Activated naive CD4-positive, alpha-beta T cell treated with anti-CD3 and anti-CD28 coated beads, Interleukin-2, amount 50 U/mL, for 72 hours (primary cell): ENCODE measurements at regions not wholly inside any gene's neighbourhood (a gene's known extent, or its start where the extent isn't known, plus 50 kb on each side); places are given as distances from the start of the nearest gene placed in this dataset.
"Not testable (repeated sequence)": the region's sequence is repeated elsewhere in the genome, so short reads cannot be mapped to it uniquely, and the experiment has no call there.

ENCODE experiments used
- ATAC-seq, 2 donors: fragments of 150-1000 bp; cut with Tn5 transposase; 2 replicates each; pipeline ENCODE4 v1.10.0; 2021; ENCODE audit warnings: mild to moderate bottlenecking in 2 of 2, moderate library complexity in 2 of 2
- DNase-seq, 2 donors: peaks; one replicate each; pipeline ENCODE4 v3.0.0; 2021 to 2022; ENCODE audit warnings: low spot score in 2 of 2
- H3K27ac Mint-ChIP-seq, 2 donors: one replicate each; pipeline ENCODE4 v1.8.0; 2022; ENCODE audit warnings: mild to moderate bottlenecking in 2 of 2, mixed read lengths in 2 of 2
- H3K36me3 Mint-ChIP-seq, 2 donors: one replicate each; pipeline ENCODE4 v1.8.0; 2022; ENCODE audit warnings: mixed read lengths in 2 of 2
- H3K9me3 Mint-ChIP-seq, 2 donors: one replicate each; pipeline ENCODE4 v1.8.0; 2022; ENCODE audit warnings: mixed read lengths in 2 of 2

DNA sequence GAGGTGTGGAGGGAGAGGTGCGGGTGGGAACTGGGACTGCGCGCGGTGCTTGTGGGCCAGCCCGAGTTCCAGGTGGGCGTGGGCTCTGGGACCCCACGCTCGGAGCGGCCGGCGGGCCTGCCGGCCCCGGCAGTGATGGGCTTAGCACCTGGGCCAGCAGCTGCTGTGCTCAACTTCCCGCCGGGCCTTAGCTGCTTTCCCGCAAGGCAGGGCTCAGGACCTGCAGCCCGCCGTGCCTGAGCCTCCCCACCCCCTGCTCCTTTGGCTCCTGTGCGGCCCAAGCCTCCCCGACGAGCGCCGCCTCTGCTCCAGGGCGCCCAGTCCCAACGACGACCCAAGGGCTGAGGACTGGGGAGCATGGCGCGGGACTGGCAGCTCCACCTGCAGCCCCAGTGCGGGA is 232.7 kb downstream of the FGFR2 start:
- Mint-ChIP-seq H3K36me3 (no peaks in the 10 kb centered on the region), H3K27ac (no peak overlapping the region), H3K9me3 (peaks cover 0 to 6% of the 10 kb centered on the region in 2 donors)
- DNase-seq (no peak), ATAC-seq (no peak)

DNA sequence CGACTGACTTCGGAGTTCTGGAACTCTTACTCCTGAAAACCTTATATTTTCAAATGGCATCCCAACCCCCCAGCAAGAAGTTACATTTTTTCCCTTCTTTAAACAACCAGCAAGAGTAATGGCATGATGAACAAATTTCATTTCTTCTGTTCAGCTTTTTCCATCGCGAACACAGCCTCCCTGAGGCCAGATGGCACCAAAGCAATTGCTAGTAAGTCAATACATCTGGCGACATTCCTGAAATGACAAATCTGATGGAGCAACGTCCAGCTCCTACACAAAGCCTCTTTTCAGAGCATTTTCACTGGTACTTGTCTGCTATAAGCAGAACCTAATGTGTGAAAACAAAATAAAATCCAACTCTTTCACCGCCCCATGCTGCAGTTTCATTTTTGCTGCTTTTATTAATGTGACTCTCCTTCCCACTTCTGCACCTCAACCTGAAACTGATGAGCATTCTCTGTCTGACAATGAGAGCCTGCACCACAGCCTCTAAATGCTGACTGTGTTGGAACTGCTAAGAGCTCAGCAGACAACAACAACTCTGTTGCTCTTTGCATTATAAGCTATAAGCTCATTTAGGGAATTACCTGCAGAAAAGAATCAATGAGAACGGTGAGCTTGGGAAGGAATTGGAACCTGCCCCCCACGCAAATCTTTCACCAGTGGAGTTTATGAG is 229.8 kb downstream of the FGFR2 start:
- Mint-ChIP-seq H3K9me3 (peaks cover 0 to 6% of the 10 kb centered on the region in 2 donors), H3K27ac (no peak overlapping the region), H3K36me3 (no peaks in the 10 kb centered on the region)
- no peak for ATAC-seq
- DNase-seq: no peak

DNA sequence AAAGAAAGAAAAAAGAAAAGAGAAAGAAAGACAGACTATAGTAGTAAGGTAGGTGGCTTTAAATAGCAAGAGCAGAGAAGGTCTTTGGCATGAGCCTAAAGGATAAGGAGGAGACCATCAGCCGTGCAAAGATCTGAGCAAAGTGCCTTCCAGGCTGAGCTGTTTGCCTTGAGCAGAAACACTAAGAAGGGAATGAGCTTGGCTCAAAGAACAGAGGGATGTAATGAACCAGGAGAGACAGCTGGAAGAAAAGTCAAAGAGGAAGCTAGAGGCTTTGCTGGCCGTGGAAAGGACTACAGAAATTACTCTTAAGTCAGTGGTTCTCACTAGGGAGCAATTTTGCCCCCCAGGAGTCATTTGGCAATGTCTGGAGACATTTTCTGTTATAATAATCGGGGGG is 228.6 kb downstream of the FGFR2 start:
- no peaks in the 10 kb centered on the region for H3K36me3 Mint-ChIP-seq
- peaks cover 0 to 7% of the 10 kb centered on the region in 2 donors for H3K9me3 Mint-ChIP-seq
- DNase-seq: no peak
- ATAC-seq: no peak
- H3K27ac Mint-ChIP-seq: no peak overlapping the region

DNA sequence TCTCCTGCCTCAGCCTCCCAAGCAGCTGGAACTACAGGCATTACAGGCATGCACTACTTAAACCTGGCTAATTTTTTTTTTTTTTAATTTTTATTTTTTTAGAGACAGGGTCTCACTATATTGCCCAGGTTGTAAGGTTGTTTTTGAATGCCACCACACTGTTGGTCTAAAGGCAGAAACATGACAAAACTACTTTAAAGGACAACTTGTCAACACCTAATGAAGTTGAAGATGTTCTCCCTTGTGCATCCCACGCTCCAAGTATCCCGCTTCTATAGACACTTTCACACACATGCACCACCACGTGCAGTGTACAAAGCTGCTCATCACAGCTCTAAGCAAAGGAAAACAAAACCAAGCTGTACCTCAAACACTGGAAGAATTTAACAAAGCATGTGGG is 226.4 kb downstream of the FGFR2 start:
- no peak for ATAC-seq
- Mint-ChIP-seq H3K27ac (no peak overlapping the region), H3K36me3 (no peaks in the 10 kb centered on the region), H3K9me3 (peaks cover 0 to 3% of the 10 kb centered on the region in 2 donors)
- DNase-seq: no peak

DNA sequence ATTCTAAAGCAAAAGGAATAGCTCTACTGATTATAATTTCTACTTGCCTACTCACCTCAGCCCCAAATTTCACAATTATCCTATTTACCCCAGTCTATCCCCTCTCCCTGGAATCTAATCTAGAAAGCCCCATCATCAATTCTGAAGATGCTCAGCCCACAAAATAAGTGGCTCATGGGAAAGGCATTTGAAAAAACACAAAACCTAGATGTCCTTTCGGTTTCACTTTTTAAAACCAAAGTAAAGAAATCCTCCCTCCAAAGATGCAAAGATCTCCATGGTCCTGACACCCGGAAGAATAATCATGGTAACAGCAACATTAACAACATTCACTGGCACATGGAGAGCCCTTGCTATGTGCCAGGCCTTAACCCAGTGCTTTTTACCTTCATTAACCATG is 224.8 kb downstream of the FGFR2 start:
- peaks cover 0 to 9% of the 10 kb centered on the region in 2 donors for H3K9me3 Mint-ChIP-seq
- no peak overlapping the region for H3K27ac Mint-ChIP-seq
- ATAC-seq (no peak), DNase-seq (no peak)
- H3K36me3 Mint-ChIP-seq: no peaks in the 10 kb centered on the region

DNA sequence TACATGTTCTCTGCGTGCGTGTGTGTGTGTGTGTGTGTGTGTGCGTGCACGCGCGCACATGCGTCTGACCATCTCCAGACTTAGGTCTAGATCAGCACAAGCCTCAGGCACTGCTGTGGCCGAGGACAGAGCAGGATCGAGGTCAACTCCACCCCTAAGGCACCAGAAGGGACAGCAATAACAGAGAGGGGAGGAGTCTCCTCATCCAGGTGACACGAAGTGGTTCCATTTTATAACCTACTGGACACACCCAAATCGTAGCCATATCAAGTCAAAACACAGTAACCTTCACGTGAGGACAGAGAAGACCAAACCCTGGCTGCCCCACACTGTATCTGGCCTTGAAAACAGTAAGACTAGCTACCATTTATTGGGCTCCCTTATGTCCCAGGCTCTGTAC is 224.1 kb downstream of the FGFR2 start:
- Mint-ChIP-seq H3K27ac (no peak overlapping the region), H3K9me3 (peaks cover 0 to 9% of the 10 kb centered on the region in 2 donors), H3K36me3 (no peaks in the 10 kb centered on the region)
- no peak for DNase-seq
- no peak for ATAC-seq

DNA sequence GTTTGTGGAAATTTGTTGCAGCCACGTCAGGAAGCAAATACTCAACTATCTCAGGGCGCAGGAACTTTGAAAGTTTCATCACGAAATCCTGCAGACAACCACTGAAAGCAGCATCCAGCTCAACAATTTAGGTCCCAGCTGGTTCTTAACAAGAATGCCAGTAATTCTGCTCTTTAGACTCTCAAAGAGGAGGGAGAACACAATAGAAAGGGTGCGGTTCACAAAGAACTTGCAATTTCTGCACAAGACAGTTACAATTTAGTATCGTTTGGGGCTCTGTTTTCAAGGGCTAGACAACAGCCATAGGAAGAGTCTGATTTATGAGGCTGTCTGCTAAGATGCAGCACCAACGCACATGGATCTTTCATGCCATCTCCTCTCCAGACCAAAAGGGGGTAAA is 223.1 kb downstream of the FGFR2 start:
- ATAC-seq (no peak), DNase-seq (no peak)
- H3K36me3 Mint-ChIP-seq: no peaks in the 10 kb centered on the region
- H3K27ac Mint-ChIP-seq: no peak overlapping the region
- peaks cover 0 to 13% of the 10 kb centered on the region in 2 donors for H3K9me3 Mint-ChIP-seq

DNA sequence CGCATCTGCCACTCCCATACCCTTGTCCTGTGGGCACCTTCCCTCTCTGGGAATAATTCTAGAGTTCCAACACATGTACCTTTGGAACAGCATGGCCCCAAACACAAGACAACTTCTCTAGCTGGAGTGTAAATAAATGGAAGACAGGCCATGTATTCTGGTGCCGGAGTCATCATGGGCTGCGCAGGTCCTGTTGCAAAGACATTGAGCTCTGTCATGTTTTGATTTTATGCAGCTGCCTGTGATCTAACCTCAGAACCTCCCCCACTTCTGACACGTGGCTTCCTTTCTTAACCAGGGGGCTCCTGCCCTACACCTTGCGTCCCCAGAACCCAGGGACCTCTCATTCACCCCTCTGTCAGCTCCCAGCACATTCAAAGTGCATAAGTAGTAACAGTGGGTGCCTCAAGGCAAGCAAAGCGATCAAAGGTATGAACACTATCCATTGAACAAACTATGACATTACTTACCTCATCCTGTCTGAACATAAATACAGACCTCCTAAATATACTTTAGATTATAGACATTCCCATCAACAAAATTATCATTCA is 219.9 kb downstream of the FGFR2 start:
- Mint-ChIP-seq H3K27ac (no peak overlapping the region), H3K9me3 (peaks cover 5 to 21% of the 10 kb centered on the region in 2 donors), H3K36me3 (peaks cover 0 to 4% of the 10 kb centered on the region in 2 donors)
- DNase-seq (no peak), ATAC-seq (no peak)

DNA sequence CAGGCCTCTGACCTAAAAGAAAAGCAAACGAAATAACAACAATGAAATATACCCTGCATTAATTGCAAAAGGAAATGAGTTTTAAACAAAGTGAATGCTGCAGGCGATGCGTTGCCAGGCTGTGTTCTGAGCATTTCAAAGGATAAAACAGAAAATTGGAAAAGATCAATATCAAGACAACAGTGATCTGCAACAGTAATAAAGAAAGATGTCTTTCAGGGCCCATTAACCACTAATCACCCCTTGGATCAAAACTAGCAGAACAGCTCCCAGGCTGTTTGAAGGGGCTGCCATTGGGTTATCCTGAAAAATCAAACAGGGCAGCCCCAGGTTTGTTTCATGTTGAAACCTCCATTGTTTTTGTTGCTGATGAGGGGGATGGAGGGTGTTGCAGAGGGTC is 219.2 kb downstream of the FGFR2 start:
- Mint-ChIP-seq H3K27ac (no peak overlapping the region), H3K9me3 (peaks cover 5 to 22% of the 10 kb centered on the region in 2 donors), H3K36me3 (peaks cover 0 to 4% of the 10 kb centered on the region in 2 donors)
- ATAC-seq: no peak
- no peak for DNase-seq

DNA sequence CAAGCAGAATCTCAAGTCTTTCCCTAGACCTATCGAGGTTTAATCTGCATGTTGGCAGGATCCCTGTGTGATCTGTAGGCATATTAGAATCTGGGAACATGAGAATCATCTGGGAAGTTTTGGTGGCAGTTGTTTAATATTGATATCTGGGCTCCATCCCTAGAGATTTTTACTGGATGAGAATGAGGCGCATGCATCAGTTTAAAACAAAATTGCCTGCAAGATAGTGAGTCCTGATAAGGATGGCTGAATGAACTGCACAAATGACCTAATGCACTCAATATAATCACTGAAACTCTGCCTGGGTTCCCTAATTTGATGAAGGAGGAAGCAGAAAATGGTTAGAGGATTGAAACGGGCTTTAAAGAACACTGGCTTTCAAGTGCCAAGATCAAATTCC is 218.0 kb downstream of the FGFR2 start:
- Mint-ChIP-seq H3K27ac (no peak overlapping the region), H3K9me3 (peaks cover 5 to 21% of the 10 kb centered on the region in 2 donors), H3K36me3 (peaks cover 0 to 4% of the 10 kb centered on the region in 2 donors)
- DNase-seq (no peak), ATAC-seq (no peak)

DNA sequence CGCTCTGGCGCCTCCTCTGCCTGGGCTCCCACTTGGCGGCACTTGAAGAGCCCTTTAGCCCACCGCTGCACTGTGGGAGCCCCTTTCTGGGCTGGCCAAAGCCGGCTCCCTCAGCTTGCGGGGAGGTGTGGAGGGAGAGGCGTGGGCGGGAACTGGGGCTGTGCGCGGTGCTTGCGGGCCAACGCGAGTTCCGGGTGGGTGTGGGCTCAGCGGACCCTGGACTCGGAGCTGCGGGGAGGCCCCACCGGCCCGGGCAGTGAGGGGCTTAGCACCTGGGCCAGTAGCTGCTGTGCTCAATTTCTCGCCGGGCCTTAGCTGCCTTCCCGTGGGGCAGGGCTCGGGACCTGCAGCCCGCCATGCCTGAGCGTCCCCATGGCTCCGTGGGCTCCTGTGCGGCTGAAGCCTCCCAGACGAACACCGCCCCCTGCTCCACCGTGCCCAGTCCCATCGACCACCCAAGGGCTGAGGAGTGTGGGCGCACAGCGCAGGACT is 216.2 kb downstream of the FGFR2 start:
- H3K27ac Mint-ChIP-seq, ATAC-seq, H3K36me3 Mint-ChIP-seq, DNase-seq: not testable (repeated sequence)
- H3K9me3 Mint-ChIP-seq: peaks cover 5 to 21% of the 10 kb centered on the region in 2 donors

DNA sequence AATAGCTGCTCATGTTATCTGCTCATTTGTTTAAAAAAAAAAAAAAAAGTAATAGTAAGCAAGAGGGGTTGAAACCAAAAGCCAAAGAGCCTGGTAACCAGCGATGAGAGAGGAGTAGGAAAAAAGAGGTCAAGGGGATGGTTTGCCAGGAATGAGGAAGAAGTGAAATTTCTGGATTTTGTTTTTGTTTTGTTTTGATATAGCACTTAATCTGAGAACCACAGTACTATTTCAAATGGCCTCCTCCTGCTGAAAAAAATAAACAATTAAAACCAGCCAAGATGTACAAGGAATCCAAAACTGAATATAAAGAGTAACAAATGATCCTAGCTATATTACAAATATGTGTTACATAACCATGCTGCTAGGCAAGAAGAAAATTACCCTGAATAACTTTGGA is 213.1 kb downstream of the FGFR2 start:
- ATAC-seq (no peak), DNase-seq (no peak)
- H3K27ac Mint-ChIP-seq: no peak overlapping the region
- H3K9me3 Mint-ChIP-seq: peaks cover 5 to 15% of the 10 kb centered on the region in 2 donors
- peaks cover 0 to 4% of the 10 kb centered on the region in 2 donors for H3K36me3 Mint-ChIP-seq

DNA sequence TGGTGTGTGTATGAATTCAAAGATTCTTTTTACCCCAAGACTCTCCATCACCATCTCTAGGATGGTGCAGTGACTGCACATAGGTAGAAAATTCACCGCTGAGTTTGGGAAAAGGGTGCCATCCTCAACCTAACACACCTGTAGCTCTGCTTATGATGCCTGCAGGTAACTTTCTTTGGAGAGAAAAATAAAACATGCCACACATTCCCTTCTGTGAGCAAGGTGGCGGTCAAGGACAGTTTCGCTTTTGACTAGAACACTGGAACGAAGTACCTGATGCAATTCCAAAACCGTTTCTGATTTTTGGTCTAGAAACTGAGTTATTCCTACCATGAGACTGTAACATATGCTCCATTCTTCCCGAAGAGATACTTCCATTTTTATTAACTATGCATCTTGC is 205.6 kb downstream of the FGFR2 start:
- Mint-ChIP-seq H3K36me3 (no peaks in the 10 kb centered on the region), H3K9me3 (peaks cover 4 to 12% of the 10 kb centered on the region in 2 donors), H3K27ac (no peak overlapping the region)
- ATAC-seq: no peak
- no peak for DNase-seq

DNA sequence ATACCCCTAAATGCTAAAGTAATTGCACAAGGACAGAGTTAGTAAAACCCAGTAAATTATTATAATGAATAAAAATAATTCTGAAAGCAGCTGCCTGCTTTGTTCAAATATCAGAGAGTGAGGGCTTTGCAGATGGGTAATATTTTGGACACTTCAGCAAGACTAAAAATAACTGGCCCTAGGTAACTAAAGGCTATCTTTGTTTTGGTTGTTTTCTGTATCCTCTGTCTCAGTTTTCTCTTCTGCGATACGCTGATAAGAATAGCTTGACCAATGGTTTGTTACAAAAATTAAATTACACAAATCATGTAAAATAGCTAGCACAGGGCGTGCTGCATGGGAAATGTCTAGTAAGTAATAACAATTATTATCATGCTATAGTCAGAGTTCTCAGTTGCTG is 204.7 kb downstream of the FGFR2 start:
- Mint-ChIP-seq H3K9me3 (peaks cover 4 to 12% of the 10 kb centered on the region in 2 donors), H3K36me3 (no peaks in the 10 kb centered on the region), H3K27ac (no peak overlapping the region)
- DNase-seq (no peak), ATAC-seq (no peak)

DNA sequence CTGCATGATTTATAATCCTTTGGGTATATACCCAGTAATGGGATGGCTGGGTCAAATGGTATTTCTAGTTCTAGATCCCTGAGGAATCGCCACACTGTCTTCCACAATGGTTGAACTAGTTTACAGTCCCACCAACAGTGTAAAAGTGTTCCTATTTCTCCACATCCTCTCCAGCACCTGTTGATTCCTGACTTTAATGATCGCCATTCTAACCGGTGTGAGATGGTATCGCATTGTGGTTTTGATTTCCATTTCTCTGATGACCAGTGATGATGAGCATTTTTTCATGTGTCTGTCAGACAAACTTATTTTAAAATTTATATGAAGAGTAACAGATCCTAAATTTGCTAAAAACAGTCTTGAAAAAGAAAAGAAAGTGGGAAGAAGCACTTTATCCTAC is 197.7 kb downstream of the FGFR2 start:
- H3K27ac Mint-ChIP-seq, DNase-seq, ATAC-seq, H3K9me3 Mint-ChIP-seq, H3K36me3 Mint-ChIP-seq: not testable (repeated sequence)

DNA sequence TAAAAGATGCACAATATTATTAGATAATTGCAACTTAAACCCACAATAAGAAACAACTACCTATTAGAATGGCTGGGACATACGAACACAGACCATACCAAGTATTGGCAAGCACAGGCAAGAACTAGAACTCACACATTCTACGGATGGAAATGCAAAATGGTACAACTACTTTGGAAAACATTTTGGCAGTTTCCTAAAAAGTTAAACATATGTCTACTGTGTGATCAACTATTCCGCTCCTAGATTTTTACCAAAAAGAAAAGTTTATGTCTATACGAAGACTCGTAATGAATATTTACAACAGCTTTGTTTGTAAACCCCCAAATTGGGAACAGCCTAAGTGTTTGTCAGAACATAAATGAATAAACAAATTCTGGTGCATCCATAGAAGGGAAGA is 194.7 kb downstream of the FGFR2 start:
- no peak for ATAC-seq
- Mint-ChIP-seq H3K27ac (no peak overlapping the region), H3K36me3 (no peaks in the 10 kb centered on the region), H3K9me3 (no peaks in the 10 kb centered on the region)
- no peak for DNase-seq

DNA sequence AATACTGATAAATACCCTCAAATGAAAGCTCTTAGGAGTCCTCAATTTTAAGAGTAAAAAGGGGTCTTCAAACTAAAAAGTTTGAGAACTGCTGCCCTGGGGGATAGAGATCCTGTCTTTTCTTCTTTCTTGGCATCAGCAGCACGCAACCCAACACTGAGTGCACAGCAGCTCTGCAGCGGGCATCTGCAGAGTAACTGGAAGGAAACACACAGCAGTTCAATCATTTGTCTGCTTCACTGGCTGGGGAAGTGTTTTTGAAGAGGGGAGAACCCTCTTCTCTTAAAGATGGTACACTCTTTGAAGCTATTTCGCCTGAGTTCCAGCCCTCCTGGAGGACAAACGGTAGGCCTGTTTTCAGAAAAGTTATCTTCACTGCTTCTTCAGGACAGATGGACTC is 193.6 kb downstream of the FGFR2 start:
- Mint-ChIP-seq H3K9me3 (peaks cover 0 to under 1% of the 10 kb centered on the region in 2 donors), H3K36me3 (no peaks in the 10 kb centered on the region), H3K27ac (no peak overlapping the region)
- ATAC-seq (no peak), DNase-seq (no peak)

DNA sequence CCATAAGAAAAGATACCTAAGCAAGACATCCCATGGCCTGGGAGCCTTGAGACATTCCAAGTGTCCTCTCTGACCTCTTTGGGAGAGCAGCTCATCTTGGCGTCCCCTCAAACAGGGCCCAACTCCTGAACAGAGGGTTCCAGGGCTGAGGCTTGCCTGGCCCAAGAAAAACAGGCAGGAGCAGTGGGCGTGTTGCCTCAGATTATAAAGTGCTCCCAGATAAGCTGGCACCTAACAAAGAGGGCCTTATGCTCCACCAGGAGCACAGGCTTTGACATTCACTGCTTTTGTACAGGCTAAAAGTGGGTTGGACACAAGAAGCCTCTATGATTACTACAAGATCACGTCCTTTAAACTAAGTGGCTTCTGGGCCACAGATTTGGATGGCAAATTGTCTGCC is 193.1 kb downstream of the FGFR2 start:
- ATAC-seq: no peak
- H3K9me3 Mint-ChIP-seq: peaks cover 0 to 4% of the 10 kb centered on the region in 2 donors
- H3K27ac Mint-ChIP-seq: no peak overlapping the region
- H3K36me3 Mint-ChIP-seq: no peaks in the 10 kb centered on the region
- no peak for DNase-seq
